Natural killer cell (primary cell): ENCODE measurements at regions not wholly inside any gene's neighbourhood (a gene's known extent, or its start where the extent isn't known, plus 50 kb on each side); places are given as distances from the start of the nearest gene placed in this dataset.

Experiments used
- ATAC-seq, 3 donors: fragments of 150-1000 bp in 2 of 3; fragments of 200-7000 bp in 1 of 3; cut with Tn5 transposase; 1 replicate in 1 of 3; 2 replicates in 2 of 3; pipeline ENCODE4 v1.10.0; 2021; ENCODE audit warnings: mild to moderate bottlenecking in 2 of 3, moderate library complexity in 2 of 3
- DNase-seq, 2 donors: peaks; one replicate each; pipeline versions ENCODE4 v3.0.0 to v3.0.0-alpha.2; 2013 to 2021; ENCODE audit warnings: mixed read lengths in 1 of 2
- H3K27ac ChIP-seq: one replicate; pipeline ENCODE4 v1.5.1; 2013; ENCODE audit warnings: mild to moderate bottlenecking, low read length
- H3K27me3 ChIP-seq: one replicate; pipeline ENCODE4 v1.6.1; 2013; ENCODE audit warnings: low read length; ENCODE audit not compliant: control insufficient read depth, insufficient read depth
- H3K36me3 ChIP-seq: one replicate; pipeline ENCODE4 v1.6.1; 2013; ENCODE audit warnings: low read length; ENCODE audit not compliant: control insufficient read depth, insufficient read depth
- H3K4me1 ChIP-seq: one replicate; pipeline ENCODE4 v1.6.1; 2013; ENCODE audit warnings: low read length; ENCODE audit not compliant: control insufficient read depth, insufficient read depth
- H3K4me3 ChIP-seq: one replicate; pipeline ENCODE4 v1.5.1; 2013; ENCODE audit warnings: low read length
- H3K9me3 ChIP-seq: one replicate; pipeline ENCODE4 v1.6.1; 2013; ENCODE audit warnings: low read length; ENCODE audit not compliant: control insufficient read depth, insufficient read depth
- H3K27ac Mint-ChIP-seq, 2 donors: one replicate each; pipeline ENCODE4 v1.8.0; 2022; ENCODE audit warnings: mild to moderate bottlenecking in 2 of 2, mixed read lengths in 2 of 2, moderate library complexity in 1 of 2
- H3K27me3 Mint-ChIP-seq, 2 donors: one replicate each; pipeline ENCODE4 v1.8.0; 2022; ENCODE audit warnings: low read depth in 2 of 2, mixed read lengths in 2 of 2
- H3K36me3 Mint-ChIP-seq: one replicate; pipeline ENCODE4 v1.8.0; 2022; ENCODE audit warnings: mixed read lengths
- H3K4me1 Mint-ChIP-seq, 2 donors: one replicate each; pipeline ENCODE4 v1.8.0; 2022; ENCODE audit warnings: mixed read lengths in 2 of 2
- H3K4me3 Mint-ChIP-seq: one replicate; pipeline ENCODE4 v1.8.0; 2022; ENCODE audit warnings: mild to moderate bottlenecking, moderate library complexity, mixed read lengths
- H3K9me3 Mint-ChIP-seq, 2 donors: one replicate each; pipeline ENCODE4 v1.8.0; 2022; ENCODE audit warnings: mixed read lengths in 2 of 2
- CTCF ChIP-seq: fragments of 200-600 bp; IDR thresholded peaks from one replicate; pipeline ENCODE4 v1.8.0; 2022; ENCODE audit warnings: antibody characterized with exemption
- WGBS: methylation state at CpG from one replicate; pipeline ENCODE4 v1.1.7; 2013; ENCODE audit warnings: missing lambda C conversion rate; ENCODE audit not compliant: insufficient coverage; 5-methylcytosine and 5-hydroxymethylcytosine counted together
- intact Hi-C: fragments of 100-400 bp; cut with micrococcal nuclease; formaldehyde crosslinking; loops from one replicate; pipeline ENCODE4 v1.14.2; 2022

DNA sequence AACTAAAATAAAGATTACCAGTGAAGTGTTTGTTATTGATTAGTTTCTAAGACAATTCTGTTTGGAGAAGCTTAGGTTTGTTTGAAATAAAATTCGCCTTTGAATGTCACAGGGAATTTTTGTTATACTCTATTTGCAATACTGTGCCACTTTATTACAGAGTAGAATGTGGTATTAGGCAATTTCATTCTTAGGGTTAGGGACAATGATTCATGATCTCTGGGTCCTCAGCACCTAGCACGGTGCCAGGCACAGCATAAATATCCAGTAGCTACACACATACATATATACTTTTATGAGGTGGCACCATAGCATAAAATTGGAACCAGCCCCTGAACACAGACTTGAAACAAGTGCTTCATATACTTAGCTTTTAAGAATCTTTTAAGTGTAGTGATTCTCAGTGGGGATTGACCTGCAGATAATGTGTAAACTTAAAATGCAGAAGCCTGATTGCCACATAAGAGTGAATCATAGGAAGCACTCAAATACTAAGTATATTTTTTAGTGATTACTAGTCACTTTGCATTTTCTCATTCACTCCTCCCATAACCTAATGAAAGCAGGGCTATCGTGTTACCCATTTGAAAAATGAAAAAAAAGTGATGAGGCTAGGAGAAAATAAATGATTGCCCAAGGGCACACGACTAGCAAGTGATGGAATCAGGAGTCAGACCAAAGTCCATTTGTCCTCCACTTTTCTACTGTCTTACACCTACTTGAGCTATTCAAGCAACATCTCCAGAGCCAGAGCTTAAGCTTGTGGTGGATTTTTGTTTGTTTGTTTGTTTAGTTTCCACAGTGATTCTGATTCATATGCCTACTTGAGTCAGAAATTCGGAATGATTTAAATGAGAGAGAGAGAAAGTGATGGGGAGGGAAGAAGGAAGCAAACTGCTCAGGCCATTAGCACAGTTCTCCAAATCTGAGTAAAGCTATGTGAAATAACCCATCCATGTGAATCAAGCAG is 366.0 kb upstream of the FGF13 start:
- Histone ChIP-seq H3K27me3 (no peaks in the 10 kb centered on the region), H3K4me3 (no peak overlapping the region), H3K9me3 (no peaks in the 10 kb centered on the region), H3K4me1 (no peaks in the 10 kb centered on the region), H3K27ac (no peak overlapping the region), H3K36me3 (no peaks in the 10 kb centered on the region)
- Mint-ChIP-seq H3K9me3 (peaks cover 0 to 4% of the 10 kb centered on the region in 2 donors), H3K4me3 (no peak overlapping the region), H3K36me3 (no peaks in the 10 kb centered on the region), H3K4me1 (no peaks in the 10 kb centered on the region), H3K27ac (no peak overlapping the region), H3K27me3 (no peaks in the 10 kb centered on the region)
- 78% methylated on average over 1 of the region's 5 CpGs for WGBS
- intact Hi-C loops = no loop called here
- TF ChIP-seq CTCF = no peak
- ATAC-seq (no peak), DNase-seq (no peak)

- Histone ChIP-seq H3K9me3 (no peaks in the 10 kb centered on the region), H3K27me3 (no peaks in the 10 kb centered on the region), H3K27ac (no peak overlapping the region), H3K4me3 (no peak overlapping the region), H3K4me1 (no peaks in the 10 kb centered on the region), H3K36me3 (no peaks in the 10 kb centered on the region)
- WGBS = no CpG with 5 or more reads among the region's 2 CpGs
- Mint-ChIP-seq H3K9me3 (peaks cover 0 to 11% of the 10 kb centered on the region in 2 donors), H3K4me1 (no peaks in the 10 kb centered on the region), H3K27ac (no peak overlapping the region), H3K4me3 (no peak overlapping the region), H3K36me3 (no peaks in the 10 kb centered on the region), H3K27me3 (no peaks in the 10 kb centered on the region)
- DNase-seq (no peak), ATAC-seq (no peak)
- intact Hi-C loops = no loop called here
- TF ChIP-seq CTCF = no peak
Observed at GRCh38 chrX:139063364-139063763, 351.8 kb upstream of the FGF13 start.

DNA sequence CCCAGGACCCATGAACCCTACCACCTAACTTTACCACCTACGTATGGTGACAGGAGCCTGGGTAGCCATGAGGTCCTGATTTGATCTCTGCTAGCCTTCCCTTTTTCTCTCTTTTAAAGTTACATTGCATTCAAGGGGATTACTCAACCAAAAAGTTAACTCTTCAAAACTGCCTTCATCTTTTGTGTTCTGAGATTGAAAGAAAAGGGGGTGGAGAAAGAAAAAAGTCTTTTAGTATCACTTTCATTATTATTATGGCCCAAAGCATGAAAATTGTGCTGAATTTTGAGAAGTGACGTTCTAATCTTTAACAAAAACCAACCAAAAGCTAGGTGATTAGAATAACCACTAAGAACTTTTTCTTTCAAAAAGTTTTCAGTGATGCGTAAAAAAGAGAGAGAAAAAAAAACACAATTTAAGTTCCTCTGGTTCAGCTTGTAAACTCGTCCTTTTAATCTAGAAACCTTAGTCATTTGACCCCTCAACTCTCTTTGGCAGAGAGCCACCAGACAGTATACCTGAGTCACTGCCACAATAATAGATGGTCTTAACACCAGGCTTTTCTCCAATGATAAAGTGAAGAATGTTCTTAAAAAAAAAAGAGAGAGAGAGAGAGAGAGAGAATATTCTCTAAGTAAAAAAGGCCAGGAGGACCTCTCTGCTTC is 347.4 kb upstream of the FGF13 start:
- intact Hi-C loops = no loop called here
- Mint-ChIP-seq H3K27me3 (no peaks in the 10 kb centered on the region), H3K4me1 (no peaks in the 10 kb centered on the region), H3K9me3 (no peaks in the 10 kb centered on the region), H3K4me3 (no peak overlapping the region), H3K36me3 (no peaks in the 10 kb centered on the region), H3K27ac (no peak overlapping the region)
- Histone ChIP-seq H3K27me3 (no peaks in the 10 kb centered on the region), H3K9me3 (no peaks in the 10 kb centered on the region), H3K27ac (no peak overlapping the region), H3K4me1 (no peaks in the 10 kb centered on the region), H3K4me3 (no peak overlapping the region), H3K36me3 (no peaks in the 10 kb centered on the region)
- no peak for TF ChIP-seq CTCF
- ATAC-seq = no peak
- no peak for DNase-seq
- WGBS = 88% methylated on average over 2 of the region's 4 CpGs
